ENCODE measurements at regions not wholly inside any gene's neighbourhood (a gene's known extent, or its start where the extent isn't known, plus 50 kb on each side); places are given as distances from the start of the nearest gene placed in this dataset.
A peak's percentile ranks its signal among the peaks of the same experiment; 100 is the strongest.

- Mint-ChIP-seq H3K9me3 (peaks cover 8 to 9% of the 10 kb centered on the region in 2 donors), H3K27me3 (no peaks in the 10 kb centered on the region), H3K4me1 (no peaks in the 10 kb centered on the region), H3K4me3 (no peak overlapping the region), H3K27ac (no peak overlapping the region)
- no peak for DNase-seq
- no peak for ATAC-seq
These were observed 97.4 kb upstream of the ELOVL5 start for GRCh38 chr6:53446151-53446550.

GRCh38 chr6:53441761-53442160 lies 93.0 kb upstream of the ELOVL5 start:
- Mint-ChIP-seq H3K9me3 (no peaks in the 10 kb centered on the region), H3K27me3 (no peaks in the 10 kb centered on the region), H3K27ac (no peak overlapping the region), H3K4me1 (peaks cover 10% of the 10 kb centered on the region), H3K4me3 (no peak overlapping the region)
- ATAC-seq = no peak
- no peak for DNase-seq

- no peaks in the 10 kb centered on the region for H3K27me3 Mint-ChIP-seq
- H3K9me3 Mint-ChIP-seq = no peaks in the 10 kb centered on the region
- ATAC-seq (peak; percentile 77), DNase-seq (no peak)
- H3K27ac Mint-ChIP-seq = no peak overlapping the region
- H3K4me3 Mint-ChIP-seq = no peak overlapping the region
- H3K4me1 Mint-ChIP-seq = peaks cover 13% of the 10 kb centered on the region
These were observed 92.3 kb upstream of the ELOVL5 start for GRCh38 chr6:53441035-53441493.

- ATAC-seq (no peak), DNase-seq (no peak)
- no peaks in the 10 kb centered on the region for H3K9me3 Mint-ChIP-seq
- H3K4me3 Mint-ChIP-seq = no peak overlapping the region
- peaks cover 13% of the 10 kb centered on the region for H3K4me1 Mint-ChIP-seq
- H3K27ac Mint-ChIP-seq = no peak overlapping the region
- no peaks in the 10 kb centered on the region for H3K27me3 Mint-ChIP-seq
These were observed 91.7 kb upstream of the ELOVL5 start for GRCh38 chr6:53440336-53440945.

- peaks cover 13% of the 10 kb centered on the region for H3K4me1 Mint-ChIP-seq
- H3K9me3 Mint-ChIP-seq = no peaks in the 10 kb centered on the region
- H3K4me3 Mint-ChIP-seq = no peak overlapping the region
- DNase-seq (no peak), ATAC-seq (no peak)
- no peak overlapping the region for H3K27ac Mint-ChIP-seq
- no peaks in the 10 kb centered on the region for H3K27me3 Mint-ChIP-seq
These were observed 90.8 kb upstream of the ELOVL5 start for GRCh38 chr6:53439556-53439955.

- peaks cover 21% of the 10 kb centered on the region for H3K4me1 Mint-ChIP-seq
- DNase-seq (peak in 1 of 2 donors; percentile 19), ATAC-seq (peak; percentile 80)
- H3K27me3 Mint-ChIP-seq = no peaks in the 10 kb centered on the region
- no peak overlapping the region for H3K4me3 Mint-ChIP-seq
- peak overlapping the region in 1 of 2 donors; percentile 55 for H3K27ac Mint-ChIP-seq
- H3K9me3 Mint-ChIP-seq = no peaks in the 10 kb centered on the region
These were observed 88.9 kb upstream of the ELOVL5 start for GRCh38 chr6:53437557-53438202.

GRCh38 chr6:53436526-53437303 lies 88.0 kb upstream of the ELOVL5 start:
- Mint-ChIP-seq H3K27ac (no peak overlapping the region), H3K9me3 (no peaks in the 10 kb centered on the region), H3K4me1 (peaks cover 28% of the 10 kb centered on the region), H3K4me3 (no peak overlapping the region), H3K27me3 (no peaks in the 10 kb centered on the region)
- ATAC-seq (peak; percentile 38), DNase-seq (no peak)

- ATAC-seq = no peak
- no peak overlapping the region for H3K4me3 Mint-ChIP-seq
- no peaks in the 10 kb centered on the region for H3K27me3 Mint-ChIP-seq
- no peak for DNase-seq
- H3K27ac Mint-ChIP-seq = no peak overlapping the region
- H3K4me1 Mint-ChIP-seq = peaks cover 38% of the 10 kb centered on the region
- H3K9me3 Mint-ChIP-seq = no peaks in the 10 kb centered on the region
These were observed 85.2 kb upstream of the ELOVL5 start for GRCh38 chr6:53433951-53434285.

- peaks cover 41% of the 10 kb centered on the region for H3K4me1 Mint-ChIP-seq
- no peak for ATAC-seq
- DNase-seq = no peak
These were observed 84.7 kb upstream of the ELOVL5 start for GRCh38 chr6:53433261-53433950.

GRCh38 chr6:53432318-53433161 lies 83.8 kb upstream of the ELOVL5 start:
- DNase-seq (no peak), ATAC-seq (no peak)
- no peaks in the 10 kb centered on the region for H3K9me3 Mint-ChIP-seq
- no peak overlapping the region for H3K27ac Mint-ChIP-seq
- H3K27me3 Mint-ChIP-seq = no peaks in the 10 kb centered on the region
- no peak overlapping the region for H3K4me3 Mint-ChIP-seq
- peaks cover 43% of the 10 kb centered on the region for H3K4me1 Mint-ChIP-seq

More at GRCh38 chr6:53433261-53433950, 84.7 kb upstream of the ELOVL5 start:
- H3K27ac Mint-ChIP-seq = no peak overlapping the region
- no peaks in the 10 kb centered on the region for H3K27me3 Mint-ChIP-seq
- H3K9me3 Mint-ChIP-seq = no peaks in the 10 kb centered on the region
- no peak overlapping the region for H3K4me3 Mint-ChIP-seq

- no peak for ATAC-seq
- Mint-ChIP-seq H3K27ac (no peak overlapping the region), H3K27me3 (no peaks in the 10 kb centered on the region), H3K4me1 (peaks cover 43% of the 10 kb centered on the region), H3K4me3 (no peak overlapping the region), H3K9me3 (no peaks in the 10 kb centered on the region)
- DNase-seq = no peak
These were observed 83.0 kb upstream of the ELOVL5 start for GRCh38 chr6:53431704-53432103.

- DNase-seq = no peak
- ATAC-seq = no peak
- no peak overlapping the region for H3K27ac Mint-ChIP-seq
These were observed 80.7 kb upstream of the ELOVL5 start for GRCh38 chr6:53429401-53429800.

GRCh38 chr6:53428886-53429285 lies 80.1 kb upstream of the ELOVL5 start:
- Mint-ChIP-seq H3K27ac (no peak overlapping the region), H3K4me1 (peaks cover 45% of the 10 kb centered on the region), H3K4me3 (peak overlapping the region; percentile 13 to 17), H3K9me3 (no peaks in the 10 kb centered on the region), H3K27me3 (peaks cover 6% of the 10 kb centered on the region)
- ATAC-seq (no peak), DNase-seq (no peak)

More at GRCh38 chr6:53429401-53429800, 80.7 kb upstream of the ELOVL5 start:
- Mint-ChIP-seq H3K4me3 (peak overlapping the region; percentile 13 to 17), H3K27me3 (peaks cover under 1% of the 10 kb centered on the region), H3K9me3 (no peaks in the 10 kb centered on the region), H3K4me1 (peaks cover 45% of the 10 kb centered on the region)

- ATAC-seq (peak; percentile 98), DNase-seq (peak; percentile 9 to 18)
- peaks cover 12% of the 10 kb centered on the region for H3K27me3 Mint-ChIP-seq
- no peaks in the 10 kb centered on the region for H3K9me3 Mint-ChIP-seq
- H3K27ac Mint-ChIP-seq = peak overlapping the region in 1 of 2 donors; percentile 71
- H3K4me3 Mint-ChIP-seq = peak overlapping the region; percentile 11 to 30
- peaks cover 30% of the 10 kb centered on the region for H3K4me1 Mint-ChIP-seq
These were observed 78.0 kb upstream of the ELOVL5 start for GRCh38 chr6:53426667-53427270.

Data from stimulated activated naive CD8-positive, alpha-beta T cell treated with anti-CD3 and anti-CD28 coated beads, Interleukin-15, amount 100 ng/mL, for 72 hours (primary cell).